HFF-Myc (cell line): ENCODE measurements at regions not wholly inside any gene's neighbourhood (a gene's known extent, or its start where the extent isn't known, plus 50 kb on each side); places are given as distances from the start of the nearest gene placed in this dataset.

ENCODE experiments used
- DNase-seq: peaks from one replicate; pipeline ENCODE4 v3.0.0-alpha.2; 2011; ENCODE audit warnings: low read depth; ENCODE audit errors: extremely low read depth
- H3K4me3 ChIP-seq: replicated peaks from 2 replicates; pipeline ENCODE4 v1.5.1; 2011; ENCODE audit warnings: low read depth, mild to moderate bottlenecking, control low read depth, low read length
- CTCF ChIP-seq: IDR thresholded peaks from 2 replicates; pipeline ENCODE4 v1.5.1; 2012; ENCODE audit warnings: mild to moderate bottlenecking, low read depth, low read length, control low read depth; ENCODE audit errors: missing control alignments

- no peak for DNase-seq
- no peak overlapping the region for H3K4me3 ChIP-seq
- no peak for TF ChIP-seq CTCF
Observed at GRCh38 chr6:12472601-12473038, 182.5 kb downstream of the EDN1 start.

DNA sequence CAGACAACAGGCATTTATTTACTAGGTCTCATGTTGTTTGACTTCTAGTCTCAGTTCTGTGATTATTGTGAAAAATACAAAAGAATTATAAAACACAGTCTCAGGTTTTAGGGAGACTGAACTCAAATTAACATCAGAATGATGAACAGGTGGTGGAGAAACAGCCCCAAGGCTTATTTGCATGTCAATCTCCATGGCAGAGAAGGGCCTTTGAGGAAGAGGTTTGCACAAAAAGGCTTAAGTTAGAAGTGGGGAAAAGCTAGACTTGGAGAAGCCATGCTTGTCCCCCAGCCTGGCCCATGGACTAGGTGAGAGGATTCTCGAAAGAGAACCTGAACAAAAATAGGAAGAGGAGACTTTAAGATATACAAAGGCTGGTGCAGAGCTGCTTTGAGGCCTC is 183.3 kb downstream of the EDN1 start:
- TF ChIP-seq CTCF, result no peak
- no peak overlapping the region for H3K4me3 ChIP-seq
- DNase-seq, result no peak

DNA sequence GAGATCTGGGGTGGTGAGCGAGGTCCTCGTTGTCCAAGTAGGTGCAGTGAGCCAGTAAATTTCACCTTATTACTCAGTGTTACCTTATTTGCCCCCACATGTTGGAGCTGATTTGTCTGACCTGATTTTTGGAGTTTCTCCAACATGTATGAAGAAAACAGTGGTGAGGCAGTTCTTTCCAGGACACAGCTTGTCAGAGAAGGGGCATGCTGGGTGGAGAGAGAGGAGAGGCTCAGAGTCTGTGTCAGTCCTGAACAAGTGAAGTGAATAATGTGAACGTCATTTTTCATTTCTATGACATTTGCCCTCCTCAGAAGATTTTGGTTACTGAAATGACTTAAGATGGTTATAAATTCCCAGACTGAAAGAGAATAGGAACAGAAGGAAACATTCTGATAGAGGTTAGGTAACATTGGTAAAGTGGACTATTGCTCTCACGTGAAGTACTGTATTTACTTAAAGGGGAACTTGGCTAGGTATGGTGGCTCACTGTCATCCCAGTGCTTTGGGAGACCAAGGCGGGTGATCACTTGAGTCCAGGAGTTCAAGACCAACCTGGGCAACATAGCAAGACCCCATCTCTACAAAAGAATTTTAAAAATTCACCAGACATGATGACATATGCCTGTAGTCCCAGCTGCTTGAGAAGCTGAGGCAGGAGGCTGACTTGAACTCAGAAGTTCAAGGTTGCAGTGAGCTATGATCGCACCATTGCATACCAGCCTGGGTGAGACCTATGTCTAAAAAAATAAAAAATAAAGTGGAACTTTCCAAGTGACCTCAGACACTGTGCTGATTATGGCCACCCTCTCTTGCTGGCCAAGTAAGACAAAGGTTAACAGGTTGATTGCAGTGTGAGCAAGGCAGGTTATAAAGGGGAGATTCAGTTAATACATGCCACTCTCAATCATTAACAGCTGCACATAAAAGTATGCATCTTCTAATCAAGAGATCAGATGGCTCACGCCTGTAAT is 184.3 kb downstream of the EDN1 start:
- no peak for TF ChIP-seq CTCF
- H3K4me3 ChIP-seq, result no peak overlapping the region
- no peak for DNase-seq

DNA sequence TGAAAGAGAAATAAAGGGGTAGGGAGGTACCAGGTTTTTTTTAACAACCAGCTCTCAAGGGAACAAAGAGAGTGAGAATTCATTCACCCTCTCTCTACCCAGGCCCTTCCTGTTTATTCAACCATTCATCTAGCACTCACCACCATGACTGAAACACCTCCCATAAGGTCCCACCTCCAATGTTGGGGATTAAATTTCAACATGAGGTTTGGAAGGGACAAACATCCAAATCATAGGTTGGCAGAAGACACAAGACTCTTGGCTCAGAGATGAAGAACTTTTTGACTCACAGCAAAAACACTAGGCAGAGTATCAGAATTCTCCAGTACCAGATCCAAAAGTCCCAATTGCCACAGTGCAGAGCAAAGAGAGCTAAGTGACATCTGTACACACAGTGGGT is 186.3 kb downstream of the EDN1 start:
- H3K4me3 ChIP-seq, result no peak overlapping the region
- TF ChIP-seq CTCF, result no peak
- no peak for DNase-seq

- H3K4me3 ChIP-seq, result no peak overlapping the region
- no peak for TF ChIP-seq CTCF
- no peak for DNase-seq
Observed at GRCh38 chr6:12477616-12478015, 187.5 kb downstream of the EDN1 start.

DNA sequence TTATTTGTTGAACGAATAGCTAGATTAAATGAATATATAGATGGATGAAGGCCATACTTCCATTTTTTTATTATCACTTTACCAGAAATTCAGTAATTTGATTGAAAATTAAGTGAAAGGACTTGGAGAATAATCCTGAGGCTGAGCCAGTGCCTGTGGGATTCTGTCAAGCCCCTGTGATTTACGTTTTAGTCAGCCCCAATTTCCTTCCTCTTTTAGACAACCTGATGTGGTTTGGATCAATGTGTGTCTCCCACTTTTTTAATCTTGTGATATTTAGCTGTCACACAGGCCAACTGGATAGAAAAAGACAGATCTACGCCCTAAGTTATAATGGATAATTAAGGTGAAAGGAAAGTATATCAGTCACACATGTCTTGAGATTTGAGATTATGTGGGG is 188.8 kb downstream of the EDN1 start:
- DNase-seq, result no peak
- no peak overlapping the region for H3K4me3 ChIP-seq
- no peak for TF ChIP-seq CTCF
